NB4 (cell line): ENCODE measurements at regions not wholly inside any gene's neighbourhood (a gene's known extent, or its start where the extent isn't known, plus 50 kb on each side); places are given as distances from the start of the nearest gene placed in this dataset.

Experiments used
- MAX ChIP-seq: IDR thresholded peaks from 2 replicates; pipeline ENCODE4 v1.6.1; 2011; ENCODE audit warnings: low read depth, low read length
- MYC ChIP-seq: IDR thresholded peaks from 2 replicates; pipeline ENCODE4 v1.6.1; 2011; ENCODE audit warnings: low read depth, low read length
- POLR2A ChIP-seq: IDR thresholded peaks from 2 replicates; pipeline ENCODE4 v1.6.1; 2011; ENCODE audit warnings: mild to moderate bottlenecking; ENCODE audit not compliant: insufficient read length; ENCODE audit errors: extremely low read depth
- TF ChIP-seq, protein P1 (sequence below): IDR thresholded peaks from one replicate; pipeline ENCODE4 v1.5.1; 2012; ENCODE audit warnings: low read depth, low read length

- TF ChIP-seq POLR2A (no peak), MAX (no peak), MYC (no peak)
- TF ChIP-seq, protein P1, sequence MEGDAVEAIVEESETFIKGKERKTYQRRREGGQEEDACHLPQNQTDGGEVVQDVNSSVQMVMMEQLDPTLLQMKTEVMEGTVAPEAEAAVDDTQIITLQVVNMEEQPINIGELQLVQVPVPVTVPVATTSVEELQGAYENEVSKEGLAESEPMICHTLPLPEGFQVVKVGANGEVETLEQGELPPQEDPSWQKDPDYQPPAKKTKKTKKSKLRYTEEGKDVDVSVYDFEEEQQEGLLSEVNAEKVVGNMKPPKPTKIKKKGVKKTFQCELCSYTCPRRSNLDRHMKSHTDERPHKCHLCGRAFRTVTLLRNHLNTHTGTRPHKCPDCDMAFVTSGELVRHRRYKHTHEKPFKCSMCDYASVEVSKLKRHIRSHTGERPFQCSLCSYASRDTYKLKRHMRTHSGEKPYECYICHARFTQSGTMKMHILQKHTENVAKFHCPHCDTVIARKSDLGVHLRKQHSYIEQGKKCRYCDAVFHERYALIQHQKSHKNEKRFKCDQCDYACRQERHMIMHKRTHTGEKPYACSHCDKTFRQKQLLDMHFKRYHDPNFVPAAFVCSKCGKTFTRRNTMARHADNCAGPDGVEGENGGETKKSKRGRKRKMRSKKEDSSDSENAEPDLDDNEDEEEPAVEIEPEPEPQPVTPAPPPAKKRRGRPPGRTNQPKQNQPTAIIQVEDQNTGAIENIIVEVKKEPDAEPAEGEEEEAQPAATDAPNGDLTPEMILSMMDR = no peak
Observed at GRCh38 chr10:121648059-121648458, 49.8 kb upstream of the FGFR2 start.
